K562 (cell line): ENCODE measurements at regions not wholly inside any gene's neighbourhood (a gene's known extent, or its start where the extent isn't known, plus 50 kb on each side); places are given as distances from the start of the nearest gene placed in this dataset.

ENCODE experiments used
- ATAC-seq: fragments of 200-7000 bp; cut with Tn5 transposase; 3 replicates; pipeline ENCODE4 v1.9.1; 2020; ENCODE audit warnings: moderate library complexity
- BruUV-seq: library from RNA; stranded (reverse); fragments of 400-500 nt; replicated peaks from 2 replicates; lab custom pipeline; 2021; lab: Mats Ljungman, UMichigan
- CTCF ChIA-PET: fragments of 300-600 bp; formaldehyde crosslinking; extraction: SDS; loops from one replicate; lab custom pipeline; 2021; ENCODE audit warnings: low intra/inter-chr PET ratio; lab: Yijun Ruan, JAX
- POLR2A ChIA-PET: fragments of 300-600, 350-650 bp; sonication (Branson Sonifier 250); formaldehyde crosslinking; extraction: SDS; loops from one replicate; lab custom pipeline; 2021; ENCODE audit warnings: antibody characterized with exemption, inconsistent platforms; lab: Yijun Ruan, JAX
- DNase-seq, 4 experiments: peaks; one replicate each; pipeline versions ENCODE4 v3.0.0 to v3.0.0-alpha.2; 2011 to 2018; ENCODE audit warnings: low spot score in 3 of 4, mixed read lengths in 3 of 4; ENCODE audit errors: extremely low read depth in 1 of 4
- FAIRE-seq: peaks from 2 replicates; lab custom pipeline; 2011; peaks lifted over from hg19 to GRCh38; lab: Jason Lieb, UNC
- H2AFZ ChIP-seq: 2 replicates; pipeline ENCODE4 v1.6.0; 2011; ENCODE audit warnings: low read depth, low read length, control low read depth, inconsistent platforms
- H3K27ac ChIP-seq: fragments of 200-600 bp; 3 replicates; pipeline ENCODE4 v1.8.0; 2011; ENCODE audit warnings: low read depth, mild to moderate bottlenecking, control low read depth, inconsistent platforms, low read length, moderate library complexity, mixed read lengths; ENCODE audit errors: extremely low read depth
- H3K27me3 ChIP-seq, 2 experiments: fragments of 300-600 bp in 1 of 2; 2 replicates in 1 of 2; 3 replicates in 1 of 2; pipeline versions ENCODE4 v1.6.0 to v1.8.0; 2011; ENCODE audit warnings: inconsistent platforms in 2 of 2, low read length in 2 of 2, mild to moderate bottlenecking in 1 of 2, mixed read lengths in 1 of 2, moderate library complexity in 1 of 2; ENCODE audit not compliant: control insufficient read depth in 2 of 2, insufficient read depth in 2 of 2
- H3K36me3 ChIP-seq: fragments of 300-600 bp; 3 replicates; pipeline ENCODE4 v1.8.0; 2011; ENCODE audit warnings: mild to moderate bottlenecking, low read length, inconsistent platforms; ENCODE audit not compliant: control insufficient read depth, insufficient read depth
- H3K4me1 ChIP-seq, 2 experiments: fragments of 200-600 bp in 1 of 2; replicated peaks in 1 of 2; 2 replicates in 1 of 2; 3 replicates in 1 of 2; pipeline versions ENCODE4 v1.5.1 to v1.8.0; 2011; ENCODE audit warnings: inconsistent platforms in 2 of 2, low read length in 2 of 2, mild to moderate bottlenecking in 1 of 2, mixed read lengths in 1 of 2, moderate library complexity in 1 of 2; ENCODE audit not compliant: control insufficient read depth in 2 of 2, insufficient read depth in 2 of 2
- H3K4me2 ChIP-seq: 2 replicates; pipeline ENCODE4 v1.6.1; 2011; ENCODE audit warnings: low read length, control low read depth, inconsistent platforms, mixed read lengths; ENCODE audit not compliant: insufficient read depth
- H3K4me3 ChIP-seq: fragments of 200-600 bp; sonication (generic), shearing (Covaris generic); 2 replicates; pipeline ENCODE4 v1.5.1; 2016; ENCODE audit warnings: control low read depth, inconsistent platforms
- H3K79me2 ChIP-seq: fragments of 200-600 bp; 3 replicates; pipeline ENCODE4 v1.8.0; 2011; ENCODE audit warnings: low read length, inconsistent platforms; ENCODE audit not compliant: control insufficient read depth, insufficient read depth
- H3K9ac ChIP-seq, 2 experiments: 2 replicates each; pipeline versions ENCODE4 v1.6.0 to v1.6.1; 2011; ENCODE audit warnings: low read depth in 2 of 2, low read length in 2 of 2, control low read depth in 1 of 2, inconsistent platforms in 1 of 2, mild to moderate bottlenecking in 1 of 2, mixed read lengths in 1 of 2; ENCODE audit not compliant: insufficient read depth in 1 of 2
- H3K9me1 ChIP-seq: one replicate; pipeline ENCODE4 v1.6.0; 2011; ENCODE audit warnings: inconsistent platforms, mild to moderate bottlenecking, low read length, moderate library complexity; ENCODE audit not compliant: control insufficient read depth, insufficient read depth
- H3K9me3 ChIP-seq: replicated peaks from 2 replicates; pipeline ENCODE4 v1.5.1; 2011; ENCODE audit warnings: low read depth, low read length, inconsistent platforms; ENCODE audit not compliant: control insufficient read depth, insufficient read depth
- H4K20me1 ChIP-seq: replicated peaks from 2 replicates; pipeline ENCODE4 v1.6.1; 2011; ENCODE audit warnings: low read length, inconsistent platforms, mixed read lengths; ENCODE audit not compliant: control insufficient read depth, insufficient read depth
- ARNT ChIP-seq, 2 experiments: fragments of 450-650 bp; IDR thresholded peaks; 2 replicates each; pipeline ENCODE4 v1.6.1; 2016; ENCODE audit warnings: mild to moderate bottlenecking in 1 of 2
- CREB1 ChIP-seq, 2 experiments: sonication (generic) in 1 of 2; formaldehyde crosslinking in 1 of 2; IDR thresholded peaks; 2 replicates each; pipeline versions ENCODE4 v1.6.1 to v1.8.0; 2012 to 2022; ENCODE audit warnings: inconsistent platforms in 1 of 2, mild to moderate bottlenecking in 1 of 2, missing genetic modification reagents in 1 of 2, moderate library complexity in 1 of 2
- ESRRA ChIP-seq: fragments of 450-650 bp; IDR thresholded peaks from 2 replicates; pipeline ENCODE4 v1.6.1; 2014; ENCODE audit warnings: low read depth, mild to moderate bottlenecking, moderate library complexity, borderline replicate concordance
- ETV1 ChIP-seq: fragments of 450-650 bp; conservative IDR thresholded peaks from 2 replicates; pipeline ENCODE4 v1.6.1; 2016; ENCODE audit warnings: missing genetic modification characterization, control low read depth, low read depth, missing compliant biosample characterization
- FOXK1 ChIP-seq: sonication (generic); formaldehyde crosslinking; IDR thresholded peaks from 2 replicates; pipeline ENCODE4 v1.8.0; 2022; ENCODE audit warnings: missing genetic modification reagents, mild to moderate bottlenecking, borderline replicate concordance
- RBM25 ChIP-seq: fragments of 200-400 bp; formaldehyde crosslinking; IDR thresholded peaks from 2 replicates; pipeline ENCODE4 v1.6.1; 2018; ENCODE audit warnings: low read length, low read depth, moderate library complexity; ENCODE audit not compliant: severe bottlenecking
- ZKSCAN1 ChIP-seq: fragments of 150-350 bp; IDR thresholded peaks from 2 replicates; pipeline ENCODE4 v1.6.1; 2016; ENCODE audit warnings: low read depth, low read length
- WGBS: fragments of 100-300 bp; shearing (Covaris generic); methylation state at CpG from one replicate; pipeline ENCODE4 v1.1.6; 2016; ENCODE audit warnings: low coverage, mixed read lengths; ENCODE audit not compliant: insufficient coverage; ENCODE audit errors: missing lambda C conversion rate; 5-methylcytosine and 5-hydroxymethylcytosine counted together
- in situ Hi-C: fragments of 300-500 bp; cut with MboI; formaldehyde crosslinking; loops from 4 replicates; pipeline ENCODE4 v1.15.0; 2018; ENCODE audit warnings: inconsistent platforms, mixed read lengths
- intact Hi-C: fragments of 100-400 bp; cut with micrococcal nuclease; formaldehyde crosslinking; loops from 2 replicates; pipeline ENCODE4 v1.14.2; 2022

DNA sequence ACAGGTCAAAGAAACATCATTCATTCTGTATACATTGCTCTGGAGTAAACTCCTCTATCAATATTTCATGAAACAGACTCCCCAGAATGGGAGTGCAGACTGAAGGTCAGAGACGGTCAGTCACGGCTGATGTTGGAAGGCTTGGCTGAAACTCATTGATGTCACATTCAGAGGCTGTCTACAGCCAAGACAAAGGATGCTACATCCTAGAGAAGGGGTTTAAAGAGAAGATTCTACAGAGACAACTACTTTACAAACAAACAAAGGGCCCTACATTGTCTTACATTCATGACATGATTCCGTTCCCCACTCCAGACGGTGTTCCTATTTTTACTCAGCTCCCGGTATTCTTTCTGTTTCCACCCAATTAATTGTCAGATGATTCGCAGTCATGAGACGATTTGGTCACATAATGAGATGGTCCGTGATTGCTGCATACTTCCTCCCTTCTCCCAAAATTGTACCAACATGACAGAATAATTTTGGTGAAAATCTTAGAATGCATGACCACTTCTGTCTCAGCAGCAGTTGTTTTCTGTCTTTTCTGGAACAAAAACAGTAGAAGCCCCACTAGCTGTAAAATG, 73.8 kb upstream of the VAV3 start:
- no TSS peak for BruUV-seq
- FAIRE-seq (no peak), DNase-seq (no peak), ATAC-seq (no peak)
- 2% methylated on average over 8 of the region's 8 CpGs for WGBS
- Histone ChIP-seq H3K36me3 (no peaks in the 10 kb centered on the region), H3K4me2 (no peak overlapping the region), H3K79me2 (no peaks in the 10 kb centered on the region), H4K20me1 (no peaks in the 10 kb centered on the region), H3K4me1 (no peaks in the 10 kb centered on the region), H3K27ac (no peak overlapping the region), H3K4me3 (no peak overlapping the region), H3K9me1 (no peaks in the 10 kb centered on the region), H3K9me3 (no peaks in the 10 kb centered on the region), H3K27me3 (peaks cover 6 to 14% of the 10 kb centered on the region in 2 experiments; a peak in 3 of 5 replicates), H2AFZ (no peak overlapping the region), H3K9ac (no peak overlapping the region)
- in situ Hi-C loops: no loop called here
- intact Hi-C loops: no loop called here
- POLR2A ChIA-PET: interaction anchor here (0.5 to 1.0 kb wide), 2 partner anchors 12 to 86 kb away, joined by 3 read pairs; no protein-coding TSS in a partner anchor
- no peak for TF ChIP-seq ZKSCAN1
- no peak for TF ChIP-seq ARNT (IDR thresholded peaks at IDR 0.05)
- CTCF ChIA-PET: no interaction called here

DNA sequence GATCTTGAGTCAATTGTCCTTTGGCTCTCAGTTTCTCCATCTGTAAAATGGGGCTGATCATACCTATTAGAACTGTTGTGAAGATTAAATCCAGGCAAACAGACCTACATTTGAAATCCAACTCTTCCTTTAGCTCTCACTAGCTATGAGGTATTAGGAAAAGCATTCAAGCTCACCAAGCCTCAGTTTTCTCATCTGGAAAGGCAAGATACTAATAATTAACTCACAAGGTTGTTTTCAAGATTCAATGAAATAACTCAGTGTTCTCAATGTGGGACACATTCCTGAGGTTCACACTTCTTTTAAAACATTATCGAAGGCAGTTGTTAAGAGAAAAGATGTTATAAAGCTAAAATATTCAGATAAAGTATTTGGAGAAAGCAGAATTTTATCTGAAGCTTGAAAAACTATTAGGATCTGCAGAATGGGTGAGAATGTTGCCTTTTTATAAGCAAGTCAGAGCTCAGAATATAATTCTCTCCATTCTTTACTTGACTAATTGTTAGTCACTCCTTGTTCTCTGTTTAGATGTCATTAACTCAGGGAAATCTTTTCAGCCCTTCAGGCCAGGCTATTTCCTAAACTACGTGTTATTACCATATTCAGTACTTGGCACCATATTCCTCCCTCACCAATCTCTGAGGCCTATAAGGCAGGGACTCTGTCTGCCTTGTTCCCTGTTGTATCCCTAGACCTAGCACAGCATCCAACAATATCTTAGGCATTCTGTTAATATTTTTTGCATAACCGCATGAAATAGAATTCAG, 72.0 kb upstream of the VAV3 start:
- H3K27ac ChIP-seq: no peak overlapping the region
- FAIRE-seq (no peak), DNase-seq (no peak), ATAC-seq (no peak)
- intact Hi-C loops (no loop called here), in situ Hi-C loops (no loop called here)
- no peaks in the 10 kb centered on the region for H3K4me1 ChIP-seq
- H3K36me3 ChIP-seq: no peaks in the 10 kb centered on the region
- H3K9ac ChIP-seq: no peak overlapping the region
- no peak overlapping the region for H3K4me2 ChIP-seq
- peaks cover 6 to 14% of the 10 kb centered on the region in 2 experiments; a peak in 3 of 5 replicates for H3K27me3 ChIP-seq
- no TSS peak for BruUV-seq
- no peaks in the 10 kb centered on the region for H3K9me3 ChIP-seq
- no peaks in the 10 kb centered on the region for H3K79me2 ChIP-seq
- ChIA-PET POLR2A (no interaction called here), CTCF (no interaction called here)
- 6% methylated on average over 3 of the region's 3 CpGs for WGBS
- no peaks in the 10 kb centered on the region for H3K9me1 ChIP-seq
- no peaks in the 10 kb centered on the region for H4K20me1 ChIP-seq
- no peak overlapping the region for H2AFZ ChIP-seq
- no peak overlapping the region for H3K4me3 ChIP-seq
- TF ChIP-seq ETV1: no peak
- TF ChIP-seq RBM25: peak; percentile 83
- TF ChIP-seq FOXK1 (CRISPR knock-in tag): no peak
- TF ChIP-seq ESRRA: 0 out of 2 replicates have a peak, but pooled peaks have one; percentile 23
- no peak for TF ChIP-seq CREB1 (IDR thresholded peaks at IDR 0.05)
- no peak for TF ChIP-seq CREB1 (CRISPR knock-in tag; IDR thresholded peaks at IDR 0.05)
